ENCODE measurements at regions not wholly inside any gene's neighbourhood (a gene's known extent, or its start where the extent isn't known, plus 50 kb on each side); places are given as distances from the start of the nearest gene placed in this dataset.

GRCh38 chr20:60905919-60906318 is 346.1 kb upstream of the CDH4 start:
- TF ChIP-seq CTCF (IDR thresholded peaks at IDR 0.05; ENCODE audit: insufficient read depth, low read depth, low read length) (no peak), EZH2 (IDR thresholded peaks at IDR 0.05; ENCODE audit: insufficient read depth, low read length) (no peak)

Measured in astrocyte (in vitro differentiated cells and primary cell).